ENCODE measurements at regions not wholly inside any gene's neighbourhood (a gene's known extent, or its start where the extent isn't known, plus 50 kb on each side); places are given as distances from the start of the nearest gene placed in this dataset.

DNA sequence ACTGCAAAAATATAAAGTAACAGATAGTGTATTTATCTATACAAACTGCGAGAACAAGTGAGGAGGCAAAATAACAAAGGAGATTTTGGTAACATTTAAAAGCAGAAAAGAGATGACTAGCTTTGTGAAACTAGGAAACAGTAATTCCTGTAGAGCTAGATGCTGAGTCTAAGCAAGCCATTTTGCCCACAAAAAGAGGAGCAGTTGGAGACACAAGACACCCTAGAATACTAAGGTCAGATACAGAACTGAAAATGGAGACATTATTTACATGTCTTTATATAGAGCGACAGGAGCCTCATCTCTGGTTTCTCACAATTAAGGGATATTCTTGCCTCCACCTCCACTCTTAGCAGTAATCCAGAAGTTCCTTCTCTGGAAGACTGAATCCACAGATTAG, 732.4 kb upstream of the GBE1 start (continued):
- TF ChIP-seq, protein P1, sequence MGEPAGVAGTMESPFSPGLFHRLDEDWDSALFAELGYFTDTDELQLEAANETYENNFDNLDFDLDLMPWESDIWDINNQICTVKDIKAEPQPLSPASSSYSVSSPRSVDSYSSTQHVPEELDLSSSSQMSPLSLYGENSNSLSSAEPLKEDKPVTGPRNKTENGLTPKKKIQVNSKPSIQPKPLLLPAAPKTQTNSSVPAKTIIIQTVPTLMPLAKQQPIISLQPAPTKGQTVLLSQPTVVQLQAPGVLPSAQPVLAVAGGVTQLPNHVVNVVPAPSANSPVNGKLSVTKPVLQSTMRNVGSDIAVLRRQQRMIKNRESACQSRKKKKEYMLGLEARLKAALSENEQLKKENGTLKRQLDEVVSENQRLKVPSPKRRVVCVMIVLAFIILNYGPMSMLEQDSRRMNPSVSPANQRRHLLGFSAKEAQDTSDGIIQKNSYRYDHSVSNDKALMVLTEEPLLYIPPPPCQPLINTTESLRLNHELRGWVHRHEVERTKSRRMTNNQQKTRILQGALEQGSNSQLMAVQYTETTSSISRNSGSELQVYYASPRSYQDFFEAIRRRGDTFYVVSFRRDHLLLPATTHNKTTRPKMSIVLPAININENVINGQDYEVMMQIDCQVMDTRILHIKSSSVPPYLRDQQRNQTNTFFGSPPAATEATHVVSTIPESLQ (CRISPR knock-in tag; IDR thresholded peaks at IDR 0.05), result no peak
- TF ChIP-seq TAF1 (IDR thresholded peaks at IDR 0.05; ENCODE audit: control insufficient read depth, extremely low read depth, insufficient read depth, low read length, severe bottlenecking) (no peak), ZBTB17 (CRISPR knock-in tag; IDR thresholded peaks at IDR 0.05) (no peak), RBM39 (optimal IDR thresholded peaks at IDR 0.05; ENCODE audit: low read depth, low read length) (no peak), ELF4 (CRISPR knock-in tag; IDR thresholded peaks at IDR 0.05) (no peak), MECOM (CRISPR knock-in tag; IDR thresholded peaks at IDR 0.05) (no peak), PHTF2 (CRISPR knock-in tag; IDR thresholded peaks at IDR 0.05) (no peak), ZNF146 (CRISPR knock-in tag; IDR thresholded peaks at IDR 0.05; ENCODE audit: unreplicated experiment) (no peak), ASH1L (IDR thresholded peaks at IDR 0.05; ENCODE audit: borderline replicate concordance, low read depth, partially characterized antibody) (no peak), PHF8 (IDR thresholded peaks at IDR 0.05; ENCODE audit: borderline replicate concordance, low read length) (no peak), FUS (optimal IDR thresholded peaks at IDR 0.05; ENCODE audit: low read depth, low read length) (no peak)
- TF ChIP-seq, protein P2, sequence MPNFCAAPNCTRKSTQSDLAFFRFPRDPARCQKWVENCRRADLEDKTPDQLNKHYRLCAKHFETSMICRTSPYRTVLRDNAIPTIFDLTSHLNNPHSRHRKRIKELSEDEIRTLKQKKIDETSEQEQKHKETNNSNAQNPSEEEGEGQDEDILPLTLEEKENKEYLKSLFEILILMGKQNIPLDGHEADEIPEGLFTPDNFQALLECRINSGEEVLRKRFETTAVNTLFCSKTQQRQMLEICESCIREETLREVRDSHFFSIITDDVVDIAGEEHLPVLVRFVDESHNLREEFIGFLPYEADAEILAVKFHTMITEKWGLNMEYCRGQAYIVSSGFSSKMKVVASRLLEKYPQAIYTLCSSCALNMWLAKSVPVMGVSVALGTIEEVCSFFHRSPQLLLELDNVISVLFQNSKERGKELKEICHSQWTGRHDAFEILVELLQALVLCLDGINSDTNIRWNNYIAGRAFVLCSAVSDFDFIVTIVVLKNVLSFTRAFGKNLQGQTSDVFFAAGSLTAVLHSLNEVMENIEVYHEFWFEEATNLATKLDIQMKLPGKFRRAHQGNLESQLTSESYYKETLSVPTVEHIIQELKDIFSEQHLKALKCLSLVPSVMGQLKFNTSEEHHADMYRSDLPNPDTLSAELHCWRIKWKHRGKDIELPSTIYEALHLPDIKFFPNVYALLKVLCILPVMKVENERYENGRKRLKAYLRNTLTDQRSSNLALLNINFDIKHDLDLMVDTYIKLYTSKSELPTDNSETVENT (CRISPR knock-in tag; IDR thresholded peaks at IDR 0.05), result no peak
